ENCODE measurements at regions not wholly inside any gene's neighbourhood (a gene's known extent, or its start where the extent isn't known, plus 50 kb on each side); places are given as distances from the start of the nearest gene placed in this dataset.

GRCh38 chr1:83794384-83794783, 204.5 kb downstream of the TTLL7 start:
- TF ChIP-seq CTCF (IDR thresholded peaks at IDR 0.05; ENCODE audit: control insufficient read depth, insufficient read depth, low read depth, low read length, missing control alignments): no peak
- H3K4me3 ChIP-seq (ENCODE audit: control insufficient read depth, low read depth, low read length): no peak overlapping the region

GRCh38 chr1:83791821-83792437, 207.0 kb downstream of the TTLL7 start:
- TF ChIP-seq CTCF (IDR thresholded peaks at IDR 0.05; ENCODE audit: control insufficient read depth, insufficient read depth, low read depth, low read length, missing control alignments): no peak
- no peak overlapping the region for H3K4me3 ChIP-seq (ENCODE audit: control insufficient read depth, low read depth, low read length)
- DNase-seq (ENCODE audit: low read depth): peak; percentile 52

More at GRCh38 chr1:83794384-83794783, 204.5 kb downstream of the TTLL7 start:
- no peak for DNase-seq (ENCODE audit: low read depth)

GRCh38 chr1:83790446-83790845, 208.5 kb downstream of the TTLL7 start:
- no peak overlapping the region for H3K4me3 ChIP-seq (ENCODE audit: control insufficient read depth, low read depth, low read length)
- DNase-seq (ENCODE audit: low read depth): no peak
- TF ChIP-seq CTCF (IDR thresholded peaks at IDR 0.05; ENCODE audit: control insufficient read depth, insufficient read depth, low read depth, low read length, missing control alignments): no peak

GRCh38 chr1:83787246-83787998, 211.5 kb downstream of the TTLL7 start:
- no peak overlapping the region for H3K4me3 ChIP-seq (ENCODE audit: control insufficient read depth, low read depth, low read length)
- no peak for DNase-seq (ENCODE audit: low read depth)
- no peak for TF ChIP-seq CTCF (IDR thresholded peaks at IDR 0.05; ENCODE audit: control insufficient read depth, insufficient read depth, low read depth, low read length, missing control alignments)

GRCh38 chr1:83781667-83782066, 217.3 kb downstream of the TTLL7 start:
- TF ChIP-seq CTCF (IDR thresholded peaks at IDR 0.05; ENCODE audit: control insufficient read depth, insufficient read depth, low read depth, low read length, missing control alignments): no peak
- DNase-seq (ENCODE audit: low read depth): no peak
- H3K4me3 ChIP-seq (ENCODE audit: control insufficient read depth, low read depth, low read length): no peak overlapping the region

GRCh38 chr1:83779565-83779964, 219.4 kb downstream of the TTLL7 start:
- no peak for TF ChIP-seq CTCF (IDR thresholded peaks at IDR 0.05; ENCODE audit: control insufficient read depth, insufficient read depth, low read depth, low read length, missing control alignments)
- H3K4me3 ChIP-seq (ENCODE audit: control insufficient read depth, low read depth, low read length): no peak overlapping the region
- no peak for DNase-seq (ENCODE audit: low read depth)
